AG09309 (cell line): ENCODE measurements at regions not wholly inside any gene's neighbourhood (a gene's known extent, or its start where the extent isn't known, plus 50 kb on each side); places are given as distances from the start of the nearest gene placed in this dataset.

Source experiments
- DNase-seq: peaks from one replicate; pipeline ENCODE4 v3.0.0-alpha.2; 2010; ENCODE audit warnings: low read depth
- H3K4me3 ChIP-seq: 2 replicates; pipeline ENCODE4 v1.5.1; 2011; ENCODE audit warnings: mild to moderate bottlenecking, low read depth, low read length, moderate library complexity; ENCODE audit not compliant: control insufficient read depth
- CTCF ChIP-seq: IDR thresholded peaks from 2 replicates; pipeline ENCODE4 v1.5.1; 2011; ENCODE audit warnings: mild to moderate bottlenecking, low read depth, low read length, inconsistent platforms; ENCODE audit not compliant: insufficient read depth, control insufficient read depth; ENCODE audit errors: missing control alignments

GRCh38 chr10:129275886-129276285 is 191.2 kb upstream of the MGMT start:
- no peak for DNase-seq
- no peak overlapping the region for H3K4me3 ChIP-seq
- TF ChIP-seq CTCF = no peak

- no peak for DNase-seq
- no peak for TF ChIP-seq CTCF
- no peak overlapping the region for H3K4me3 ChIP-seq
These were observed 190.0 kb upstream of the MGMT start for GRCh38 chr10:129277084-129277483.

- TF ChIP-seq CTCF = no peak
- no peak overlapping the region for H3K4me3 ChIP-seq
- DNase-seq = no peak
These were observed 189.2 kb upstream of the MGMT start for GRCh38 chr10:129277841-129278240.

- H3K4me3 ChIP-seq = no peak overlapping the region
- TF ChIP-seq CTCF = no peak
- DNase-seq = no peak
These were observed 188.4 kb upstream of the MGMT start for GRCh38 chr10:129278686-129279085.

- no peak for DNase-seq
- TF ChIP-seq CTCF = no peak
- no peak overlapping the region for H3K4me3 ChIP-seq
These were observed 187.4 kb upstream of the MGMT start for GRCh38 chr10:129279446-129280154.

DNA sequence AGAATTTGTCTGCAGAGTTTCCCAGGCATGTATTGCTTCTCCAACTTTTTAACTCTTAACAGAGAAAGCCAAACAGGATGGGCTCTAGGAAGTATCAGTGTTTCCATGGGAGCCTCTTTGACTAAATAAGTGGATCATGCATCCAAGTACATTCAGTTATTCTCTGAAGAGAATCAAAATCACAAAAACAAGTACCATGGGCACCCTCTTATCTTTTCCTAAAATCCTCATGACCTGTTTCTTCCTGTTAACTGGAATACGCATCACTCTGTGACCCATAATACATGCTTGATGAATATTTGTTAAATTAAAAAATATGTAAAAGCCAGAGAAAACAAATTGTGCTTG is 186.9 kb upstream of the MGMT start:
- H3K4me3 ChIP-seq = no peak overlapping the region
- no peak for DNase-seq
- no peak for TF ChIP-seq CTCF
